Neural cell (in vitro differentiated cells): ENCODE measurements at regions not wholly inside any gene's neighbourhood (a gene's known extent, or its start where the extent isn't known, plus 50 kb on each side); places are given as distances from the start of the nearest gene placed in this dataset.

Source experiments
- MXI1 ChIP-seq: fragments of 450-650 bp; conservative IDR thresholded peaks from 2 replicates; pipeline ENCODE4 v1.6.1; 2014; ENCODE audit warnings: antibody characterized with exemption, mild to moderate bottlenecking; ENCODE audit not compliant: poor library complexity, severe bottlenecking
- TF ChIP-seq, protein P1 (sequence below): fragments of 450-650 bp; IDR thresholded peaks from 2 replicates; pipeline ENCODE4 v1.5.1; 2014; ENCODE audit warnings: antibody characterized with exemption, mild to moderate bottlenecking, moderate library complexity; ENCODE audit not compliant: poor library complexity, severe bottlenecking

DNA sequence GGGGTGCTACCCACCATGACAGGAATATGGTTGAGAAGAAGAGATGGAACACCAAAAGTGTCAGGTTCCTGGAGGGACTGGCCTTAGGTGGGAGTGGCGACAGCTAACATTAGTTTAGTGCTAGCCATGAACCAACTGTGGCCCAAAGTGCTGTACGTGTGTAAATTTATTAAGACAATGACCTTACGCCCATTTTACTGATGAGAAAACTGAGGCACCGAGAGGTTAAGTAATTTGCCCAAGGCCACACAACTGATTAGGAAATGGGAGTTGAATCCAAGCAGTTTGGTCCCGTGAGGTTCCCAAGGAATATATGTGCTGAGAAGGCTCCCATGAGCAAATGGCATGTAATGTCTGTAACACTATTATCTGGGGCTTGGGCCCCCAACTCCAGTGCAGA lies 109.5 kb upstream of the SLC1A4 start:
- TF ChIP-seq, protein P1, sequence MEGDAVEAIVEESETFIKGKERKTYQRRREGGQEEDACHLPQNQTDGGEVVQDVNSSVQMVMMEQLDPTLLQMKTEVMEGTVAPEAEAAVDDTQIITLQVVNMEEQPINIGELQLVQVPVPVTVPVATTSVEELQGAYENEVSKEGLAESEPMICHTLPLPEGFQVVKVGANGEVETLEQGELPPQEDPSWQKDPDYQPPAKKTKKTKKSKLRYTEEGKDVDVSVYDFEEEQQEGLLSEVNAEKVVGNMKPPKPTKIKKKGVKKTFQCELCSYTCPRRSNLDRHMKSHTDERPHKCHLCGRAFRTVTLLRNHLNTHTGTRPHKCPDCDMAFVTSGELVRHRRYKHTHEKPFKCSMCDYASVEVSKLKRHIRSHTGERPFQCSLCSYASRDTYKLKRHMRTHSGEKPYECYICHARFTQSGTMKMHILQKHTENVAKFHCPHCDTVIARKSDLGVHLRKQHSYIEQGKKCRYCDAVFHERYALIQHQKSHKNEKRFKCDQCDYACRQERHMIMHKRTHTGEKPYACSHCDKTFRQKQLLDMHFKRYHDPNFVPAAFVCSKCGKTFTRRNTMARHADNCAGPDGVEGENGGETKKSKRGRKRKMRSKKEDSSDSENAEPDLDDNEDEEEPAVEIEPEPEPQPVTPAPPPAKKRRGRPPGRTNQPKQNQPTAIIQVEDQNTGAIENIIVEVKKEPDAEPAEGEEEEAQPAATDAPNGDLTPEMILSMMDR, result no peak
- no peak for TF ChIP-seq MXI1
